ENCODE measurements at regions not wholly inside any gene's neighbourhood (a gene's known extent, or its start where the extent isn't known, plus 50 kb on each side); places are given as distances from the start of the nearest gene placed in this dataset.

GRCh38 chr12:108046650-108047049 is 82.4 kb upstream of the WSCD2 start:
- no peak overlapping the region for H3K27ac Mint-ChIP-seq
- H3K4me1 Mint-ChIP-seq = peaks cover 6% of the 10 kb centered on the region
- no peak for DNase-seq (ENCODE audit: low spot score in 2 of 2)
- no peaks in the 10 kb centered on the region for H3K9me3 Mint-ChIP-seq
- ATAC-seq (ENCODE audit: low read depth) = no peak
- H3K4me3 Mint-ChIP-seq = no peak overlapping the region
- no peaks in the 10 kb centered on the region for H3K36me3 Mint-ChIP-seq
- peaks cover 14% of the 10 kb centered on the region for H3K27me3 Mint-ChIP-seq

GRCh38 chr12:108047071-108047550 is 82.0 kb upstream of the WSCD2 start:
- Mint-ChIP-seq H3K27me3 (peaks cover 15% of the 10 kb centered on the region), H3K4me3 (no peak overlapping the region), H3K4me1 (peaks cover 6% of the 10 kb centered on the region), H3K27ac (no peak overlapping the region), H3K36me3 (no peaks in the 10 kb centered on the region), H3K9me3 (no peaks in the 10 kb centered on the region)
- ATAC-seq (ENCODE audit: low read depth) (no peak), DNase-seq (ENCODE audit: low spot score in 2 of 2) (no peak)

GRCh38 chr12:108048686-108049085 is 80.4 kb upstream of the WSCD2 start:
- peaks cover 1% of the 10 kb centered on the region for H3K9me3 Mint-ChIP-seq
- no peaks in the 10 kb centered on the region for H3K36me3 Mint-ChIP-seq
- DNase-seq (ENCODE audit: low spot score in 2 of 2) (no peak), ATAC-seq (ENCODE audit: low read depth) (no peak)
- peaks cover 18% of the 10 kb centered on the region for H3K27me3 Mint-ChIP-seq
- H3K4me1 Mint-ChIP-seq = peaks cover 6% of the 10 kb centered on the region
- H3K27ac Mint-ChIP-seq = no peak overlapping the region
- no peak overlapping the region for H3K4me3 Mint-ChIP-seq

GRCh38 chr12:108050696-108051095 is 78.4 kb upstream of the WSCD2 start:
- peaks cover 6% of the 10 kb centered on the region for H3K4me1 Mint-ChIP-seq
- DNase-seq (ENCODE audit: low spot score in 2 of 2) (no peak), ATAC-seq (ENCODE audit: low read depth) (no peak)
- no peak overlapping the region for H3K4me3 Mint-ChIP-seq
- peaks cover 16% of the 10 kb centered on the region for H3K27me3 Mint-ChIP-seq
- peaks cover 1% of the 10 kb centered on the region for H3K9me3 Mint-ChIP-seq
- no peak overlapping the region for H3K27ac Mint-ChIP-seq
- H3K36me3 Mint-ChIP-seq = no peaks in the 10 kb centered on the region

- H3K4me3 Mint-ChIP-seq = no peak overlapping the region
- H3K4me1 Mint-ChIP-seq = peaks cover 3% of the 10 kb centered on the region
- H3K27ac Mint-ChIP-seq = no peak overlapping the region
- H3K36me3 Mint-ChIP-seq = no peaks in the 10 kb centered on the region
- H3K9me3 Mint-ChIP-seq = peaks cover 1% of the 10 kb centered on the region
- DNase-seq (ENCODE audit: low spot score in 2 of 2) (no peak), ATAC-seq (ENCODE audit: low read depth) (no peak)
- H3K27me3 Mint-ChIP-seq = peaks cover 24% of the 10 kb centered on the region
Observed at GRCh38 chr12:108052260-108052659, 76.8 kb upstream of the WSCD2 start.

- DNase-seq (ENCODE audit: low spot score in 2 of 2) (no peak), ATAC-seq (ENCODE audit: low read depth) (no peak)
- Mint-ChIP-seq H3K27me3 (peaks cover 21% of the 10 kb centered on the region), H3K27ac (no peak overlapping the region), H3K36me3 (no peaks in the 10 kb centered on the region), H3K9me3 (peaks cover 1% of the 10 kb centered on the region), H3K4me3 (no peak overlapping the region), H3K4me1 (no peaks in the 10 kb centered on the region)
Observed at GRCh38 chr12:108053512-108053911, 75.6 kb upstream of the WSCD2 start.

- no peak overlapping the region for H3K4me3 Mint-ChIP-seq
- no peaks in the 10 kb centered on the region for H3K4me1 Mint-ChIP-seq
- peaks cover 21% of the 10 kb centered on the region for H3K27me3 Mint-ChIP-seq
- ATAC-seq (ENCODE audit: low read depth) = no peak
- H3K27ac Mint-ChIP-seq = no peak overlapping the region
- DNase-seq (ENCODE audit: low spot score in 2 of 2) = no peak
- no peaks in the 10 kb centered on the region for H3K36me3 Mint-ChIP-seq
- H3K9me3 Mint-ChIP-seq = peaks cover 1% of the 10 kb centered on the region
Observed at GRCh38 chr12:108054496-108054895, 74.6 kb upstream of the WSCD2 start.

- no peaks in the 10 kb centered on the region for H3K36me3 Mint-ChIP-seq
- DNase-seq (ENCODE audit: low spot score in 2 of 2) (no peak), ATAC-seq (ENCODE audit: low read depth) (no peak)
- no peak overlapping the region for H3K27ac Mint-ChIP-seq
- no peaks in the 10 kb centered on the region for H3K4me1 Mint-ChIP-seq
- H3K27me3 Mint-ChIP-seq = peaks cover 20% of the 10 kb centered on the region
- H3K9me3 Mint-ChIP-seq = peaks cover 1% of the 10 kb centered on the region
- no peak overlapping the region for H3K4me3 Mint-ChIP-seq
Observed at GRCh38 chr12:108055141-108055540, 73.9 kb upstream of the WSCD2 start.

GRCh38 chr12:108060067-108060466 is 69.0 kb upstream of the WSCD2 start:
- H3K9me3 Mint-ChIP-seq = peaks cover 1% of the 10 kb centered on the region

GRCh38 chr12:108060903-108061302 is 68.2 kb upstream of the WSCD2 start:
- Mint-ChIP-seq H3K36me3 (no peaks in the 10 kb centered on the region), H3K4me3 (no peak overlapping the region), H3K27ac (no peak overlapping the region), H3K4me1 (no peaks in the 10 kb centered on the region), H3K9me3 (peaks cover 1% of the 10 kb centered on the region), H3K27me3 (peaks cover 16% of the 10 kb centered on the region)
- DNase-seq (ENCODE audit: low spot score in 2 of 2) (no peak), ATAC-seq (ENCODE audit: low read depth) (no peak)

More at GRCh38 chr12:108060067-108060466, 69.0 kb upstream of the WSCD2 start:
- ATAC-seq (ENCODE audit: low read depth) (no peak), DNase-seq (ENCODE audit: low spot score in 2 of 2) (no peak)
- Mint-ChIP-seq H3K4me3 (no peak overlapping the region), H3K27ac (no peak overlapping the region), H3K27me3 (peaks cover 15% of the 10 kb centered on the region), H3K4me1 (no peaks in the 10 kb centered on the region), H3K36me3 (no peaks in the 10 kb centered on the region)

- ATAC-seq (ENCODE audit: low read depth) = no peak
- DNase-seq (ENCODE audit: low spot score in 2 of 2) = no peak
- no peaks in the 10 kb centered on the region for H3K36me3 Mint-ChIP-seq
- peaks cover 1% of the 10 kb centered on the region for H3K9me3 Mint-ChIP-seq
- H3K4me1 Mint-ChIP-seq = no peaks in the 10 kb centered on the region
- no peak overlapping the region for H3K4me3 Mint-ChIP-seq
- peaks cover 8% of the 10 kb centered on the region for H3K27me3 Mint-ChIP-seq
- no peak overlapping the region for H3K27ac Mint-ChIP-seq
Observed at GRCh38 chr12:108063192-108063591, 65.9 kb upstream of the WSCD2 start.

GRCh38 chr12:108065069-108065468 is 64.0 kb upstream of the WSCD2 start:
- no peak overlapping the region for H3K4me3 Mint-ChIP-seq
- H3K27ac Mint-ChIP-seq = no peak overlapping the region
- DNase-seq (ENCODE audit: low spot score in 2 of 2) = no peak
- ATAC-seq (ENCODE audit: low read depth) = no peak
- peaks cover 1% of the 10 kb centered on the region for H3K9me3 Mint-ChIP-seq
- H3K36me3 Mint-ChIP-seq = no peaks in the 10 kb centered on the region
- H3K27me3 Mint-ChIP-seq = peaks cover 13% of the 10 kb centered on the region
- no peaks in the 10 kb centered on the region for H3K4me1 Mint-ChIP-seq

GRCh38 chr12:108066583-108067577 is 62.2 kb upstream of the WSCD2 start:
- ATAC-seq (ENCODE audit: low read depth) = no peak
- peaks cover 1% of the 10 kb centered on the region for H3K9me3 Mint-ChIP-seq
- no peaks in the 10 kb centered on the region for H3K4me1 Mint-ChIP-seq
- peaks cover 17% of the 10 kb centered on the region for H3K27me3 Mint-ChIP-seq
- no peak overlapping the region for H3K4me3 Mint-ChIP-seq
- DNase-seq (ENCODE audit: low spot score in 2 of 2) = no peak
- H3K36me3 Mint-ChIP-seq = no peaks in the 10 kb centered on the region
- no peak overlapping the region for H3K27ac Mint-ChIP-seq

- ATAC-seq (ENCODE audit: low read depth) (no peak), DNase-seq (ENCODE audit: low spot score in 2 of 2) (no peak)
- Mint-ChIP-seq H3K4me3 (no peak overlapping the region), H3K36me3 (no peaks in the 10 kb centered on the region), H3K27ac (no peak overlapping the region), H3K27me3 (peaks cover 23% of the 10 kb centered on the region), H3K9me3 (no peaks in the 10 kb centered on the region), H3K4me1 (no peaks in the 10 kb centered on the region)
Observed at GRCh38 chr12:108069651-108070165, 59.4 kb upstream of the WSCD2 start.
